Body of pancreas (tissue), 4 donors: ENCODE measurements at regions not wholly inside any gene's neighbourhood (a gene's known extent, or its start where the extent isn't known, plus 50 kb on each side); places are given as distances from the start of the nearest gene placed in this dataset.

Experiments used
- ATAC-seq: fragments of 150-250 bp; one replicate; pipeline ENCODE4 v1.9.1; 2016
- DNase-seq, 4 donors: peaks; one replicate each; pipeline ENCODE4 v3.0.0-alpha.2; 2019
- H3K27ac ChIP-seq, 4 donors: fragments of 200-600 bp; sonication (generic); 1 replicate in 3 of 4; 2 replicates in 1 of 4; pipeline versions ENCODE4 v1.5.1 to v1.6.1; 2016 to 2019; ENCODE audit warnings: mild to moderate bottlenecking in 1 of 4, mixed read lengths in 1 of 4, moderate library complexity in 1 of 4
- H3K27me3 ChIP-seq, 2 donors: fragments of 200-600 bp; sonication (generic); one replicate each; pipeline ENCODE4 v1.6.0; 2016; ENCODE audit warnings: mild to moderate bottlenecking in 1 of 2
- H3K36me3 ChIP-seq, 2 donors: fragments of 200-600 bp; sonication (generic); replicated peaks in 1 of 2; 2 replicates each; pipeline ENCODE4 v1.5.1; 2016; ENCODE audit warnings: low read depth in 2 of 2; ENCODE audit not compliant: insufficient read depth in 1 of 2
- H3K4me1 ChIP-seq: fragments of 200-600 bp; sonication (generic); one replicate; pipeline ENCODE4 v1.6.0; 2016
- H3K4me3 ChIP-seq, 2 donors: fragments of 200-600 bp; sonication (generic); 1 replicate in 1 of 2; 2 replicates in 1 of 2; pipeline ENCODE4 v1.5.1; 2016 to 2019
- H3K9me3 ChIP-seq, 3 donors: fragments of 200-600 bp; sonication (generic); 1 replicate in 2 of 3; 2 replicates in 1 of 3; pipeline ENCODE4 v1.5.1; 2016
- CTCF ChIP-seq, 7 experiments: fragments of 450-650 bp in 4 of 7; fragments of 200-600 bp in 3 of 7; sonication (generic) in 3 of 7; IDR thresholded peaks; one replicate each; pipeline ENCODE4 v1.5.1; 2016 to 2019; ENCODE audit warnings: antibody characterized with exemption in 7 of 7
- POLR2A ChIP-seq, 3 donors: fragments of 450-650 bp; IDR thresholded peaks; one replicate each; pipeline ENCODE4 v1.6.1; 2016; ENCODE audit warnings: antibody characterized with exemption in 3 of 3, mild to moderate bottlenecking in 2 of 3
- WGBS, 2 donors: methylation state at CpG; one replicate each; pipeline ENCODE4 v1.1.5; 2017; 5-methylcytosine and 5-hydroxymethylcytosine counted together
- intact Hi-C: fragments of 100-400 bp; cut with DNase I; formaldehyde crosslinking; loops from one replicate; pipeline ENCODE4 v1.15.1; 2023

- DNase-seq (no peak), ATAC-seq (no peak)
- H3K4me3 ChIP-seq, result no peak overlapping the region
- no peaks in the 10 kb centered on the region for H3K27me3 ChIP-seq
- no peak overlapping the region for H3K27ac ChIP-seq
- no peaks in the 10 kb centered on the region for H3K4me1 ChIP-seq
- TF ChIP-seq POLR2A (IDR thresholded peaks at IDR 0.05) (no peak), CTCF (IDR thresholded peaks at IDR 0.05) (no peak)
- H3K36me3 ChIP-seq, result no peaks in the 10 kb centered on the region
- intact Hi-C loops, result no loop called here
- no peaks in the 10 kb centered on the region for H3K9me3 ChIP-seq
These were observed 347.8 kb upstream of the RGMB start for GRCh38 chr5:98425640-98426039.

- TF ChIP-seq POLR2A (IDR thresholded peaks at IDR 0.05), result no peak
- H3K9me3 ChIP-seq, result no peaks in the 10 kb centered on the region
- DNase-seq (peak in 3 of 4 donors; percentile 8 to 32 (median 14)), ATAC-seq (no peak)
- H3K4me1 ChIP-seq, result no peaks in the 10 kb centered on the region
- WGBS, 2 donors, result 60 to 62% methylated on average over 4 of the region's 4 CpGs
- no peaks in the 10 kb centered on the region for H3K36me3 ChIP-seq
- no peaks in the 10 kb centered on the region for H3K27me3 ChIP-seq
- H3K27ac ChIP-seq, result no peak overlapping the region
- intact Hi-C loops, result no loop called here
- H3K4me3 ChIP-seq, result no peak overlapping the region
These were observed 344.7 kb upstream of the RGMB start for GRCh38 chr5:98428806-98429205.

- H3K9me3 ChIP-seq, result no peaks in the 10 kb centered on the region
- H3K36me3 ChIP-seq, result no peaks in the 10 kb centered on the region
- 65 to 71% methylated on average over 3 of the region's 3 CpGs for WGBS, 2 donors
- TF ChIP-seq CTCF (IDR thresholded peaks at IDR 0.05) (no peak), POLR2A (IDR thresholded peaks at IDR 0.05) (no peak)
- no peak for ATAC-seq
- no peak for DNase-seq
- no peak overlapping the region for H3K27ac ChIP-seq
- no peak overlapping the region for H3K4me3 ChIP-seq
- H3K27me3 ChIP-seq, result no peaks in the 10 kb centered on the region
- intact Hi-C loops, result no loop called here
- H3K4me1 ChIP-seq, result no peaks in the 10 kb centered on the region
These were observed 341.1 kb upstream of the RGMB start for GRCh38 chr5:98432378-98432777.

- ATAC-seq (no peak), DNase-seq (no peak)
- 52% methylated on average over 2 of the region's 2 CpGs for WGBS, 2 donors
- no peaks in the 10 kb centered on the region for H3K27me3 ChIP-seq
- H3K36me3 ChIP-seq, result no peaks in the 10 kb centered on the region
- TF ChIP-seq POLR2A (IDR thresholded peaks at IDR 0.05), result no peak
- no peak for TF ChIP-seq CTCF (IDR thresholded peaks at IDR 0.05)
- H3K4me1 ChIP-seq, result no peaks in the 10 kb centered on the region
- H3K27ac ChIP-seq, result no peak overlapping the region
- no peaks in the 10 kb centered on the region for H3K9me3 ChIP-seq
- H3K4me3 ChIP-seq, result no peak overlapping the region
- intact Hi-C loops, result no loop called here
These were observed 340.4 kb upstream of the RGMB start for GRCh38 chr5:98433022-98433421.

GRCh38 chr5:98433673-98434072 lies 339.8 kb upstream of the RGMB start:
- no peaks in the 10 kb centered on the region for H3K9me3 ChIP-seq
- H3K36me3 ChIP-seq, result no peaks in the 10 kb centered on the region
- H3K27ac ChIP-seq, result no peak overlapping the region
- no peaks in the 10 kb centered on the region for H3K4me1 ChIP-seq
- no peak overlapping the region for H3K4me3 ChIP-seq
- H3K27me3 ChIP-seq, result no peaks in the 10 kb centered on the region
- intact Hi-C loops, result no loop called here
- TF ChIP-seq CTCF (IDR thresholded peaks at IDR 0.05), result no peak
- TF ChIP-seq POLR2A (IDR thresholded peaks at IDR 0.05), result no peak
- no peak for ATAC-seq
- no peak for DNase-seq
